Globus pallidus (tissue), 1 donor: ENCODE measurements at regions not wholly inside any gene's neighbourhood (a gene's known extent, or its start where the extent isn't known, plus 50 kb on each side); places are given as distances from the start of the nearest gene placed in this dataset.
A peak's percentile ranks its signal among the peaks of the same experiment; 100 is the strongest.
"Not testable (repeated sequence)": the region's sequence is repeated elsewhere in the genome, so short reads cannot be mapped to it uniquely, and the experiment has no call there.

Source experiments
- DNase-seq: peaks from one replicate; pipeline ENCODE4 v3.0.0-alpha.2; 2015; ENCODE audit warnings: low spot score

GRCh38 chr3:10665592-10665991 is 150.4 kb upstream of the SLC6A11 start:
- DNase-seq: no peak

- DNase-seq: peak; percentile 72
These were observed 149.4 kb upstream of the SLC6A11 start for GRCh38 chr3:10666621-10667020.

DNA sequence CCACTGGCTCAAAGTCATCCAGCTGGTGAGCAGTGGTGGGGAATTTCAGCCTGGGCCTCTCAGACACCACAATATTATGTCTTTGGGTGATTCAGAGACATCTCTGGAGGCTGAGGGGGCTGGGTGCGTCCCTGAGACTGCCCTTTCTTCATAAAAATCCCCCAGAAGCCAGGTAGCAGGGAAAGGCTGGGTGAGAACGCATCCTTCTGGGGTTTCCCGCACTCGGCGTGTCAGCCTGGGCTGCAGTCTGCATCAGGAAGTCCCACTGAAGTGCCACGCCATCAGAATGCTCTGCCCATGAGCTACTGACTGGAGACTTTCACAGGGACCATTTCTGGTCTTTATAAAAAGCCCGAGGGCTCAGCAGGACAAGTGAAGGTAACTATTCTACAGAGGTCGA is 148.8 kb upstream of the SLC6A11 start:
- DNase-seq: no peak

DNA sequence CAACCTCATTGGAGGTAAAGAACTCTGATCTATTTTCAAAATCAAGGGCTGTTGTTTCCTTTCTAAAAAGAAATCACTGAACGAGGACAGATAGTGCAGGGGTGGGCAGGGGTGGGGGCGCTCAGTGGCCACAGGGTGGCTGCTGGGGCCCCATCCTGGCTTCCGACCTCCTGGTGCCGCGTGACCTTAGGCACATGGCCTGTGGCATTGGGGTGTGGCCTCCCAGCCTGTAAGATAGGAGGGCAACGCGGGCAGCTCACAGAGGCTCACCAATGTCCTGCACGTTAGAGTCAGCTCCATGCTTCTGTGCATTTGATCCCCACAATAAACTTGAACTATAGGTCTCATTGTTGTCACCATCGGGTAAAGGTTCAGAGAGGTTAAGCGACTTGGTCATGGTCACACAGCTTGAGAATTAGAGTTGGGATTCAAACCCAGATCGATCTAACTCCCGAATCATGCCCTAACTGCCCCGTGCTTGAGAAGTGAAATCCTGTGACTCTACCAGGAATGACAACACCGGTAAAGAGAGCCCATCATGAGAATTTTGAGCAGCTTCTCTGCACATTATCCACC is 148.0 kb upstream of the SLC6A11 start:
- no peak for DNase-seq

- DNase-seq: no peak
These were observed 146.5 kb upstream of the SLC6A11 start for GRCh38 chr3:10669490-10670048.

GRCh38 chr3:10672422-10672821 is 143.6 kb upstream of the SLC6A11 start:
- no peak for DNase-seq

GRCh38 chr3:10674578-10674977 is 141.4 kb upstream of the SLC6A11 start:
- DNase-seq: peak; percentile 38

DNA sequence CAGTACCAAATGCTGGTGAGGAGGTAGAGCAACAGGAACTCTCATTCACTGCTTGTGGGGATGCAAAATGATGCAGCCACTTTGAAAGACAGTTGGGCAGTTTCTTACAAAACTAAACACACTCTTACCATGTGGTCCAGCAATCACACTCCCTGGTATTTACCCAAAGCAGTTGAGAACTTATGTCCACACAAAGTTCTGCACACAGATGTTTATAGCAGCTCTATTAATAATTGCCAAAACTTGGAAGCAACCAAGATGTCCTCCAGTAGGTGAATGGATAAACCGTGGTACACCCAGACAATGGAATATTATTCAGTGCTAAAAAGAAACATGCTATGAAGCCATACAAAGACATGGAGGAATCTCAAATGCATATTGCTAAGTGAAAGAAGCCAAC is 139.1 kb upstream of the SLC6A11 start:
- no peak for DNase-seq

DNA sequence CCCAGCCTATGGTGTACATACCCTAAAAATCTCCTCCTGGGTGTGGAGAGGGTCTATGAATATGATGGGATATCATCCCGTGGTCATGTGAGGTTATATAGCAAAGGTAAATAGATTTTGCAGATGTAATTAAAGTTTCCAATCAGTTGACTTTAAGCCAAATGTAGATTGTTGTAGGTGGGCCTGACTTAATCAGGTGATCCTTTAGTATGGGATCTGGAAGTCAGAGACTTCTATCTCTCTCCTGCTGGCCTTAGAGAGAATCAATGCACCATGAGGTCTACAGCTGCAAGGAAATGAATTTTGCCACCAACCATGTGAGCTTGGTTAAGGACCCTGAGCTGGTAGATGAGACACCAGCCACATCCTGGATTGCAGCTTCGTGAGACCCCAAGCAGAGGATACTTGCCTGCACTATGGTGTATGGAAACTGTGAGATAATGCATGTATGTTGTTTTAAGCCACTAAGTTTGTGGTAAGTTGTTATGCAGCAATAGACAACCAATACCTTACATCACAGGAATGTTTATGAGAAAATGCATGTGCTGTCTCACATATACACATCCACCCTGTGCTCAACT is 137.1 kb upstream of the SLC6A11 start:
- DNase-seq: no peak

DNA sequence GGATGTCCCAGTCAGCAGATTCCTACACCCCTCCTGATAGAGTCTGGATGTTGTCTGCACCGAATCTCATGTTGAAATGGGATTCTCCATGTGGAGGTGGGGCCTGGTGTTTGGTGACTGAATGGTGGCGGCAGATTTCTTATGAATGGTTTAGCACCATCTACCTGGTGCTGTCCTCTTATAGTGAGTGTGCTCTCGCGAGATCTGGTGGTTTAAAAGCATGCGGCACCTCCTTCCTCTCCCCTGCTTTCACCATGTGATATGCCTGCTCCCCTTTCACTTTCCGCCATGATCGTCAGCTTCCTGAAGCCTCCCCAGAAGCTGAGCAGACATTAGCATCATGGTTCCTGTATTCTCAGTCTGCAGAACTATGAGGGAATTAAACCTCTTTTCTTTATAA is 135.2 kb upstream of the SLC6A11 start:
- no peak for DNase-seq

GRCh38 chr3:10682692-10683091 is 133.3 kb upstream of the SLC6A11 start:
- DNase-seq: no peak

DNA sequence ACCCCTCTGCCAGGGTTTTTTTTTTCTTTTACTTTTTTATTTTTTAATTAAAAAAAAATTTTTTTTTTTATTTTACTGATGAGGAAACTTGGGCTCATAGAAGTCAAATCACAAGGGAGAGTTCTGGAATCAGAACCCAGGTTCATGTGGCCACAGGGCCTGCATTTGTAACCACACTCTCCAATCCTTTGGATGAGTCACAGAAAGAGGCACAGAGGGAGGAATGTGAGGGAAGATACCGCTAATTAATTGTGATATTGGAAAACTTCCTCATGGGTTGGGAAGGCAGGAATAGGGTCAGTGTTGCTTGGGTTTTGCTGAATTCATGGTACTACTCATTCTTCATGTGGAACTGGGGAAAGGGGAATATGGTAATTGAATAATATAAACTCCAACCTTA is 132.9 kb upstream of the SLC6A11 start:
- DNase-seq: no peak

DNA sequence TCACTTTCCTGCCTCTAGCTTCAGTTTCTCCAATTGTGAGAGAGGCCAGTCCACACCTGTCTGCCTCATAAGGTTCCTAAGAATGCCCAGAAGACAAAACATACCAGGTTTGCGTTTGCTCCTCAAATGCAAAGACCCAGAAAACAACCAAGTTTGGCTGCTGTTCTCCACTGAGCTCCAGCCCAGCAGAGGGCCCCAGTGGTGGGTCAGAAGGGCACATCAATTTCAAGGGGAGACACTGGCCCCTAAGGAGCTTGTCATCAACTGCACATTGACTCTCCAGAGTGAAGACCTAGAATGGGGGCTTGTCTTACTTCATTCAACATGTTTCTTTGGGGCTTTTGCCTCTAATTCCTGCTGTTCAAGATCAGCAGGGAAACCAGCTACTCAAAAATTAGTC is 127.9 kb upstream of the SLC6A11 start:
- DNase-seq: no peak

- DNase-seq: no peak
These were observed 127.4 kb upstream of the SLC6A11 start for GRCh38 chr3:10688548-10689172.

- DNase-seq: no peak
These were observed 123.9 kb upstream of the SLC6A11 start for GRCh38 chr3:10692039-10692622.

- DNase-seq: no peak
These were observed 122.6 kb upstream of the SLC6A11 start for GRCh38 chr3:10693457-10693856.

DNA sequence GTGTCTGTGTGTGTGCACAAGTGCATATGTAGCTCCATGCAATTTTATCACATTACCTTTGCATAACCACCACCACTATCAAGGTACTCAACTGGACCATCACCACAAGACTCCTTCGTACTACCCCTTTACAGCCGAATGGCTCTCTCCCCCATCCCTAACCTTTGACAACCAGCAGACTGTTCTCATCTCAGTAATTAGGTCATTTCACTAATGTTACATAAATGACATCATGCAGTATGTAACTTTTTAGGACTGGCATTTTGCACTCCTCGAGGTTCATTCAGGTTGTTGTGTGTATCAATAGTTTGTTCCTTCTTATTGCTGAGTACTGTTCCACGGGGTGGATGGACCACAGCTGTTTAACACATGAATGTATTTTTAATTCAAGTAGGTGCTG is 121.8 kb upstream of the SLC6A11 start:
- no peak for DNase-seq

GRCh38 chr3:10695186-10695585 is 120.8 kb upstream of the SLC6A11 start:
- DNase-seq: not testable (repeated sequence)

- DNase-seq: no peak
These were observed 120.3 kb upstream of the SLC6A11 start for GRCh38 chr3:10695595-10696285.

DNA sequence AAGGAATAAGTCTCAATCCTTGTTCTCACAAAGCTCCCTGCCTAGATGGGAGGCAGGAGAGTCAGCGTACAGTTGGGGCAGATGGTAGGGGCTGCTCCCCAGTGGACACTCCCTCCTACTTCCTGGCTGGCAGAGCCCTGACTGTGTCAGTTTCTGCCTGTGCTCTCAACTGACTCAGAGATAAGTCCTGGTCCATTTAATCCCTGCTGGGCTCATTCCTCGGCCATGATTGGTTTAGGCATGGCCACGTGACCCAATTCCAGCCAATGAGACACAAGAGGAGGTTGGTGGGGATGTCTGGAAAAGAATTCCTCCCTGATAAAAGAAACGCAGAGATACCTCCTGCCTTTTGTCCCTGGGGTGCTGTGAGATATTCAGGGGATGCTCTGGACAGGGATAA is 118.1 kb upstream of the SLC6A11 start:
- no peak for DNase-seq

DNA sequence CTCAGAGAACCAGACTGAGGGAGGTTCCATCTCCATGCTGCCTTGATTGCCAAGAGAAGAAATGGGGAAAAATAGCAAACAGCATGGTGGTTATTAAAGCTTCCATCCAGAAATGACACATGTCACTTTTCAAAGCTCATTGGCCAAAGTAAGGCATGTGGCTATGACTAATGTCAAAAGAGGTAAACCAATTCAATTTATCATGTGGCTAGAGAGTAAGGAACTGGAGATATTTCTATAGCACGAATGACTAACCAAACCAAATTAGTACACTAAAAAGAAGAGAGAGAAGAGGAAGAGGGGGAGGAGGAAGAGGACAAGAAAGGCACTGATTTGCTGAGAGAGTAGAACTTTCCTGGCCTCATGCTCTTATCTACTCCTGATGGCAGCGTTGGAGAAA is 115.2 kb upstream of the SLC6A11 start:
- no peak for DNase-seq

GRCh38 chr3:10702961-10703740 is 112.9 kb upstream of the SLC6A11 start:
- no peak for DNase-seq
